ENCODE measurements at regions not wholly inside any gene's neighbourhood (a gene's known extent, or its start where the extent isn't known, plus 50 kb on each side); places are given as distances from the start of the nearest gene placed in this dataset.

- no peak for DNase-seq
- Histone ChIP-seq H3K4me3 (ENCODE audit: insufficient read depth, low read depth, low read length) (no peak overlapping the region), H3K27me3 (ENCODE audit: control insufficient read depth, insufficient read depth, low read length) (no peaks in the 10 kb centered on the region), H3K36me3 (replicated peaks; ENCODE audit: control insufficient read depth, insufficient read depth, low read length) (no peaks in the 10 kb centered on the region)
Observed at GRCh38 chr12:59010118-59010517, 89.8 kb upstream of the LRIG3 start.

DNA sequence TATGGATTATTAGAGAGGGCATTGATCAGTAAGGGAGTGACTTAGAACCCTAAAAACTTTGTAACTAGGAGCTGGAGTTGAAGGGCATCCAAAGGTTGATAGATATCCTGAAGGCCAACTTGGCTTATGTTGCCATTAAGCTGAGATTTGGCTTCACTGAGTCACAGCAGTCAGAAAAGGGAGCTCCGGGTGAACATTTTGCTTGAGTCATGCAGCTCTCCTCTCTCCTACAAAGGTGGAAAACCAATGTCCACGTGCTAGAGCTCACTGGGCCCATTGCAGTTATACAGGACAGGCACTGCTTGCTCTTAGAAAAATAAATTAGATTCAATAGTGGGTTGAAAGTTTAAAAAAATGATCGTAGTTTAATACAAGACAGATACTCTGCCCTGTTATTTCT lies 87.3 kb upstream of the LRIG3 start:
- H3K4me3 ChIP-seq (ENCODE audit: insufficient read depth, low read depth, low read length): no peak overlapping the region
- no peaks in the 10 kb centered on the region for H3K36me3 ChIP-seq (replicated peaks; ENCODE audit: control insufficient read depth, insufficient read depth, low read length)
- no peak for DNase-seq
- no peaks in the 10 kb centered on the region for H3K27me3 ChIP-seq (ENCODE audit: control insufficient read depth, insufficient read depth, low read length)

DNA sequence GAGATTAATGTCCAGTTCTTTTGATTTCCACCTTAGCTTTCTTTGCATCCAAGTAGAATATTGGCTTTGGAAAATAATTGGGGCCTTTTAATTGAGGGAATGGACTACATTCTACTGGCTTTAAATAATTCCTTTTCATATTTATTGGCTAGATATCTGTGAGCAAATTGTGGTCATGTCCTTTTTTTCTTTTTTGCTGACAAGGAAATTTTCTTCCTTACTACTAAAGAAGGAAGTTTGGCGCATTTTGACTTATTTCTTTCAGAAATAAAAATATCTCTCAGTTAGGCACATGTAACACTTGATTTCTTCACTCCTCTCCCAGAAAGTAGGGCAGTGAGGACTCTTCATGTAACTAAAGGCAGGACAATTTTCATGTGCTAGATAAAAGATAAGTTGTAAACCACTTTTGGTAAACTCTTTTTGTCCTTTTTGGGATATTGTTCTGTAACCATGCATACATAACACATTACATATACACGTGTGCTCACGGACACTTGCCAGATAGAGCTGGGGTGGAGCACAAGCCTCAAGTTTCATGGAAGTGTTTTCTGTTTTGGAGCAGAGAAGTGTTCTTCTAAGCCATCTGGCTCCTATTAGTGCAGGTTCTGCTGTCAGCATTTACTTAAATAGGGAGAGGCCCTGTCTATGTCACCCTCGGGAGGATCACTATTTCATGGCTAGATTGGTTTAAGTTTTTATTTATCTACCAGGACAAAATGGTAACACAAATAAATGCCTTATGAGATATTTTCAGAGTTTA lies 85.1 kb upstream of the LRIG3 start:
- no peaks in the 10 kb centered on the region for H3K27me3 ChIP-seq (ENCODE audit: control insufficient read depth, insufficient read depth, low read length)
- DNase-seq: no peak
- H3K36me3 ChIP-seq (replicated peaks; ENCODE audit: control insufficient read depth, insufficient read depth, low read length): no peaks in the 10 kb centered on the region
- H3K4me3 ChIP-seq (ENCODE audit: insufficient read depth, low read depth, low read length): no peak overlapping the region

DNA sequence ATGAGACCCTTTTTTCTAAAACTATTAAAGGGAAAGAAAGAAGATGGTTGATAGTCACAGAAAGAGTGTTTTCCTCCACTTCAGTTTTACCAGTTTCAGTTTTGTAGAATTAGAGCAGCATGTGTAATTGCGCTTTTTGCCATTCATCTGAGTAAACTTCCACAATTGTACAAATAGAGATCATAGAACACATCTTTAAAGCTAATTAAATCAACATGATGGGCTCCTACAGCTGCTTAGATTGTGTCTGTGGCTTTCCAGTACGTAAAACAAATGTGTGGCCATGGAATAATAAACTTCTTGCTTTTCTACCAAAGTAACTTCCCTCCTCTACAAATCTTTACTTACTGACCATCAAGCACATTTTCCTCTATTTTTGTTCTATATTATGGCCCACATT lies 84.2 kb upstream of the LRIG3 start:
- Histone ChIP-seq H3K36me3 (replicated peaks; ENCODE audit: control insufficient read depth, insufficient read depth, low read length) (no peaks in the 10 kb centered on the region), H3K4me3 (ENCODE audit: insufficient read depth, low read depth, low read length) (no peak overlapping the region), H3K27me3 (ENCODE audit: control insufficient read depth, insufficient read depth, low read length) (no peaks in the 10 kb centered on the region)
- no peak for DNase-seq

DNA sequence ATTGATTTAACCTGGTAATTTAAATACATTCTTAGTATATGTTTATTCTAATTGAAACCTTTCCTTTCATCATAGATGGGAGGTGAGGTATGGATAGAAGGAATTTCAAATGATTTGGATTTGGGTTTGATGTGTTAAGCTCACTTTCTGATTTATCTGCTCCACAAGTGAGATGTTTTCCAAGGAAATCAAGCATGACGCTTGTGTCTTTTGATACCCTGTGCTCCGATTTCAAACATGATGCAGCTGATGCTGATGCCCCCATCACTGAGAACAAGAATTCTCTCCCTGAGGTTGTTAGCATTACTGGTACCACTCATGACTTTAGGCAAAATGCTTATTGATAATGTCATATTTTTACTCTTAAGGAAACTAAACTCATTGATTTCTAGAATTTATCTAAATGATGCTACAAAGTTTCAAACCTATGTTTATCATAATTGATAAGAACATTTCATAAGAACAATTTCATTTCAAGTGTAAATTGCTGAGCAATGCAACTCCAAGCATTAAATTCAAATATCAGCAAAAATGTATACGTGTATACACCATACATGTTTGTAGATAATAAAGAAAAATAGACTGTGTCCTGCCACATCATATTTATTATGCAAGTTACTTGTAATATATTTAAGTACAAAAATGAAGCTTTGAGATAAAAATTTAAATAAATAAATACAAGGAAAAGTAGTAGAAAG lies 75.5 kb upstream of the LRIG3 start:
- Histone ChIP-seq H3K4me3 (ENCODE audit: insufficient read depth, low read depth, low read length) (no peak overlapping the region), H3K27me3 (ENCODE audit: control insufficient read depth, insufficient read depth, low read length) (no peaks in the 10 kb centered on the region), H3K36me3 (replicated peaks; ENCODE audit: control insufficient read depth, insufficient read depth, low read length) (no peaks in the 10 kb centered on the region)
- DNase-seq: no peak

DNA sequence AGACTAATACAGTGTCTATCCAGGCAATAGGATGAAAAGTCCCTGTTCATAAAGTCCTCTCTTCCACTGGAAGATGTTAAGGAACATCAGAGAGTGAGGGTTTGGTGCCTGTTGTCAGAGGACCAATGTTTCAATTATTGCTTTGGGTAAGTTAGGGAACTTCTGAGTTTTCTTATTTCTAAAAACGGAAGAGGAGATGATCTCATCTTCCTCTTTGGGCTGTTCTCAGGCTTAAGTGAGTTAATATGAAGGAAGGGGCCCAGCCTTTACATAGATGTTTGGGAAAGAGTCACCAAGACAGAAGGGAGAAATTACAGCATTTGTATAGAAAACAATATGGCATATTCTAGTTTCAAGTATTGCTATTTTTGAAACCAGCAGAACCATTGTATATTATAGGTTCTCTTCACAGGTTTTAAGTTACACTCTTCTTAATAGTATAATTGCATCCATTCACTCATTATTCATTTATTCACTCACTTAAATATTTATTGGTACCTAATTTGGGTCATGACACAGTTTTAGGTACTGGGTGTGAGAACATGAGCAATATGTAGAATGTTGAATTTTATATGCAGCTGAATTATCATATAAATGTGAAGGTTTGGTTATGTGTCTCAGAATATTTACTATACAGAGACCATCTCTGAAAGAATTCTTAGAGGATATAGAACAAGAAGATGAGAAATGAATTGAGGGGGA lies 68.5 kb upstream of the LRIG3 start:
- Histone ChIP-seq H3K36me3 (replicated peaks; ENCODE audit: control insufficient read depth, insufficient read depth, low read length) (no peaks in the 10 kb centered on the region), H3K27me3 (ENCODE audit: control insufficient read depth, insufficient read depth, low read length) (no peaks in the 10 kb centered on the region), H3K4me3 (ENCODE audit: insufficient read depth, low read depth, low read length) (no peak overlapping the region)
- no peak for DNase-seq

GRCh38 chr12:58981961-58982360 lies 61.7 kb upstream of the LRIG3 start:
- Histone ChIP-seq H3K4me3 (ENCODE audit: insufficient read depth, low read depth, low read length) (no peak overlapping the region), H3K27me3 (ENCODE audit: control insufficient read depth, insufficient read depth, low read length) (no peaks in the 10 kb centered on the region), H3K36me3 (replicated peaks; ENCODE audit: control insufficient read depth, insufficient read depth, low read length) (no peaks in the 10 kb centered on the region)
- no peak for DNase-seq

DNA sequence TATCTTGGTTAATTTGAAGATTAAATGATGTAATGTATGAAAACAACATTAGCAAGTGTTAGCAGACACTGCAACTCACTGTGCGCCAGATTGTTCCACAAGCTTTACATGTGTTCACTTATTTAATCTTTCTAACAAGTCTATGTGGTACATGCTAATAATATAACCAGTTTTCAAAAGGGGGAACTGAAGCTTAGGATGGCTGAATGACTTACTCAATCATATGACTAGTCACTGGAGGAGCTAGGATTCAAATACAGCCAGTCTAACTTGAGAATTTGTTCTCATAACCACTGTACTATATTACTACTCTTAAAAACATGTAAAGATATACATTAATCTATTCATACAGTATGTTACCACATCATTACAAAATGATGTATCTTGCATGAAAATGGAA lies 60.5 kb upstream of the LRIG3 start:
- H3K4me3 ChIP-seq (ENCODE audit: insufficient read depth, low read depth, low read length): no peak overlapping the region
- DNase-seq: no peak

DNA sequence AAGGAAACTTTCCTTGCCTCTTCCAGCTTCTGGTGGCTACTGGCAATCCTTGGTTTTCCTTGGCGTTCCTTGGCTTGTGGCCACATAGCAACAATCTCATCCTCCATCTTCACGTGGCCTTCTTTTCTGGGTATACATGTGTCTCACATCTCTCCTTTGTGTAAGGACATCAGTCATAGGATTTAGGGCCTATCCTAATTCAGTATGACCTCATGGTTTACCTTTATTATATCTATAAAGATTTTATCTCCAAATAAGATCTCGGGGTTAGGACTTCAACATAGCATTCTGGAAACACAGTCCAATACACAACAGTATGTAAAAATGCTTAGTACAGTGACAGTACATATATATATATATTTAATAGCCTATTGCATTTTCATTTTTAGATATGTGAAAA lies 58.4 kb upstream of the LRIG3 start:
- Histone ChIP-seq H3K27me3 (ENCODE audit: control insufficient read depth, insufficient read depth, low read length) (no peaks in the 10 kb centered on the region), H3K4me3 (ENCODE audit: insufficient read depth, low read depth, low read length) (no peak overlapping the region)
- no peak for DNase-seq

More for the DNA sequence above, 60.5 kb upstream of the LRIG3 start:
- Histone ChIP-seq H3K27me3 (ENCODE audit: control insufficient read depth, insufficient read depth, low read length) (no peaks in the 10 kb centered on the region), H3K36me3 (replicated peaks; ENCODE audit: control insufficient read depth, insufficient read depth, low read length) (no peaks in the 10 kb centered on the region)

GRCh38 chr12:58977476-58977875 lies 57.2 kb upstream of the LRIG3 start:
- Histone ChIP-seq H3K4me3 (ENCODE audit: insufficient read depth, low read depth, low read length) (no peak overlapping the region), H3K27me3 (ENCODE audit: control insufficient read depth, insufficient read depth, low read length) (no peaks in the 10 kb centered on the region), H3K36me3 (replicated peaks; ENCODE audit: control insufficient read depth, insufficient read depth, low read length) (no peaks in the 10 kb centered on the region)
- DNase-seq: no peak

More for the DNA sequence above, 58.4 kb upstream of the LRIG3 start:
- no peaks in the 10 kb centered on the region for H3K36me3 ChIP-seq (replicated peaks; ENCODE audit: control insufficient read depth, insufficient read depth, low read length)

DNA sequence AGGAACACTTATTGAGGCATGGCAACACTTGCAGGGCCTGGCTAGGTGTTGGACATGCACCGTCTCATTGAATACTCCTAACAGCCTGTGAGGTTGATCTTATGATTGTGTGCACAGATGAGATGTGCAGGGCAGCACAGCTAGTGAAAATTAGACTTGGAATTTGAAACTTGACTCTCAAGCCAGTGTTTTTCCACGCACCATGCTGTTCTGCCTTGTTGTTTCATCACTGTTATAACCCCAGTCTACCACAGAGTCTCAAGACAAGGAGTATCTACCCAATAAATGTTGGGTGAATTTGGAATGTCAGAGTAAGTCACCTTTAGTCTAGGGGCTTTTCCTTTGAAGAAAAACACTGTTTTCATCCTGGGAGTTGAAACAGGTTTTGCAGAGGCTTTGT lies 55.8 kb upstream of the LRIG3 start:
- Histone ChIP-seq H3K27me3 (ENCODE audit: control insufficient read depth, insufficient read depth, low read length) (no peaks in the 10 kb centered on the region), H3K36me3 (replicated peaks; ENCODE audit: control insufficient read depth, insufficient read depth, low read length) (no peaks in the 10 kb centered on the region), H3K4me3 (ENCODE audit: insufficient read depth, low read depth, low read length) (no peak overlapping the region)
- no peak for DNase-seq

Data from H7 (cell line).